Adrenal gland (tissue), 5 donors: ENCODE measurements at regions not wholly inside any gene's neighbourhood (a gene's known extent, or its start where the extent isn't known, plus 50 kb on each side); places are given as distances from the start of the nearest gene placed in this dataset.

Experiments
- POLR2A ChIP-seq, 2 donors: fragments of 450-650 bp; IDR thresholded peaks; one replicate each; pipeline ENCODE4 v1.6.1; 2017; ENCODE audit warnings: antibody characterized with exemption in 2 of 2, mild to moderate bottlenecking in 2 of 2, moderate library complexity in 1 of 2
- TF ChIP-seq, protein P1 (sequence below), 6 experiments: fragments of 450-650 bp in 4 of 6; fragments of 200-600 bp in 2 of 6; sonication (generic) in 1 of 6; IDR thresholded peaks; 1 replicate in 5 of 6; 2 replicates in 1 of 6; pipeline versions ENCODE4 v1.5.1 to v1.8.0; 2016 to 2021; ENCODE audit warnings: antibody characterized with exemption in 6 of 6, mild to moderate bottlenecking in 2 of 6, moderate library complexity in 1 of 6
- donor health status: DM: no; HTN: no; CAD: no.

DNA sequence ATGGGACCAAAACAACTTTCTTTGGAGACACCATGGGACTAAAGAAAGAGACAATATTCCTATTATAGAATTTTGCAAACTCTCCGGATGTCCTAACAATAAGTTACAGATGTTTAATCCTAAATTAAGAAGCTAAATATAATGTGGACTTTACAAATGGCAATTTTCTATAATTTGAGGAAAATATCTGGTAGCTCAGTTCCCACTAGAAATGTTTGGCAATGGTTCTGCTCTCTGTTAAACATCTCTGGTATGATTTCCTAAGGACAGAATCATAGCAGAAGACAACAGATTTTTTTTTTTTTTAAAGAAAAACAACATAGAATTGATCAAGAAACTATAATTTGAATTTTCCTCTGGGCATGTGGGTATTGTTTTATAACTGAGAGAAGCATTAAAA is 232.8 kb downstream of the ENC1 start:
- TF ChIP-seq, protein P1, sequence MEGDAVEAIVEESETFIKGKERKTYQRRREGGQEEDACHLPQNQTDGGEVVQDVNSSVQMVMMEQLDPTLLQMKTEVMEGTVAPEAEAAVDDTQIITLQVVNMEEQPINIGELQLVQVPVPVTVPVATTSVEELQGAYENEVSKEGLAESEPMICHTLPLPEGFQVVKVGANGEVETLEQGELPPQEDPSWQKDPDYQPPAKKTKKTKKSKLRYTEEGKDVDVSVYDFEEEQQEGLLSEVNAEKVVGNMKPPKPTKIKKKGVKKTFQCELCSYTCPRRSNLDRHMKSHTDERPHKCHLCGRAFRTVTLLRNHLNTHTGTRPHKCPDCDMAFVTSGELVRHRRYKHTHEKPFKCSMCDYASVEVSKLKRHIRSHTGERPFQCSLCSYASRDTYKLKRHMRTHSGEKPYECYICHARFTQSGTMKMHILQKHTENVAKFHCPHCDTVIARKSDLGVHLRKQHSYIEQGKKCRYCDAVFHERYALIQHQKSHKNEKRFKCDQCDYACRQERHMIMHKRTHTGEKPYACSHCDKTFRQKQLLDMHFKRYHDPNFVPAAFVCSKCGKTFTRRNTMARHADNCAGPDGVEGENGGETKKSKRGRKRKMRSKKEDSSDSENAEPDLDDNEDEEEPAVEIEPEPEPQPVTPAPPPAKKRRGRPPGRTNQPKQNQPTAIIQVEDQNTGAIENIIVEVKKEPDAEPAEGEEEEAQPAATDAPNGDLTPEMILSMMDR (IDR thresholded peaks at IDR 0.05), result no peak
- no peak for TF ChIP-seq POLR2A (IDR thresholded peaks at IDR 0.05)
